ENCODE measurements at regions not wholly inside any gene's neighbourhood (a gene's known extent, or its start where the extent isn't known, plus 50 kb on each side); places are given as distances from the start of the nearest gene placed in this dataset.

- H3K4me3 ChIP-seq = no peak overlapping the region
These were observed 90.8 kb upstream of the SLC34A2 start for GRCh38 chr4:25564836-25565235.

GRCh38 chr4:25567253-25567652 lies 88.4 kb upstream of the SLC34A2 start:
- no peak overlapping the region for H3K27ac ChIP-seq
- no peak overlapping the region for H3K4me3 ChIP-seq

More at GRCh38 chr4:25564836-25565235, 90.8 kb upstream of the SLC34A2 start:
- H3K27ac ChIP-seq = no peak overlapping the region

- no peak overlapping the region for H3K4me3 ChIP-seq
- no peak overlapping the region for H3K27ac ChIP-seq
These were observed 85.9 kb upstream of the SLC34A2 start for GRCh38 chr4:25569716-25570115.

GRCh38 chr4:25575611-25576010 lies 80.0 kb upstream of the SLC34A2 start:
- Histone ChIP-seq H3K27ac (no peak overlapping the region), H3K4me3 (no peak overlapping the region)

DNA sequence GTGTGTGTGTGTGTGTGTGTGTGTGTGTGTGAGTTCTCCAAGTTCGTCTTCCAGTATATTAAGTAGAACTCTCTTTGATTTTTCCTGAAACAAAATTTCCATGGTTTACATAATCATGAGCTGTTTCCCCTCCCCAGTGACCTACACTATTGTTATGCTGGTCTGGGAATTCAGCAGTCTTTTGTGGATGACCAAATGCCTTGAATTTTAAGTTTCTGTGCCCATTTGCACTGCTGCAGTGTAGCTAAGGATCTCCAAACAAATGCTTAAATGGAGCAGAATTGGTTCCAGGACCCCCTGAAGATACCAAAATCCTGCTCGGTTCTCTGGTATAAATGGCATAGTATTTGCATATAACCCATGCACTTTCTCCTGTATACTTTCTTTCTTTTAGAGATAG lies 77.2 kb upstream of the SLC34A2 start:
- Histone ChIP-seq H3K4me3 (no peak overlapping the region), H3K27ac (no peak overlapping the region)

GRCh38 chr4:25580633-25581467 lies 74.8 kb upstream of the SLC34A2 start:
- no peak overlapping the region for H3K4me3 ChIP-seq
- no peak overlapping the region for H3K27ac ChIP-seq

GRCh38 chr4:25585901-25586523 lies 69.6 kb upstream of the SLC34A2 start:
- no peak overlapping the region for H3K27ac ChIP-seq
- no peak overlapping the region for H3K4me3 ChIP-seq

- Histone ChIP-seq H3K27ac (no peak overlapping the region), H3K4me3 (no peak overlapping the region)
These were observed 67.4 kb upstream of the SLC34A2 start for GRCh38 chr4:25588206-25588605.

DNA sequence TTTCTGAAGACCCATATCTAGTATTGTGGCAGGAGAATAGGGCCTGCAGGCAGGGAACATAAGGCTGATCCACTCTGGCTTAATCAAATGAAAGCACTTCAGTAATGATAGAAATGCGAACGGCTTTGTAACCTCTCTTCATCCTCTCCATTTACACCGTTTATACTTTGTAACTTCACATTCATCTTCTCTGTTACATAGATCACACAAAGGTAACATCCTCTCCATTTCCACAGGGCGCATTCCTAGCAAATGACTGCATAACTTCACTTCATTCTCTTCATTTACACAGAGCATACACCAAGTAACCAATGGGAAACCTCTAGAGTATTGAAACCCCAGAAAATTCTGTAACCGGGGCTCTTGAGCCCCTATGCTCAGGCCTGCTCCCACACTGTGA lies 65.5 kb upstream of the SLC34A2 start:
- no peak overlapping the region for H3K27ac ChIP-seq
- H3K4me3 ChIP-seq = no peak overlapping the region

DNA sequence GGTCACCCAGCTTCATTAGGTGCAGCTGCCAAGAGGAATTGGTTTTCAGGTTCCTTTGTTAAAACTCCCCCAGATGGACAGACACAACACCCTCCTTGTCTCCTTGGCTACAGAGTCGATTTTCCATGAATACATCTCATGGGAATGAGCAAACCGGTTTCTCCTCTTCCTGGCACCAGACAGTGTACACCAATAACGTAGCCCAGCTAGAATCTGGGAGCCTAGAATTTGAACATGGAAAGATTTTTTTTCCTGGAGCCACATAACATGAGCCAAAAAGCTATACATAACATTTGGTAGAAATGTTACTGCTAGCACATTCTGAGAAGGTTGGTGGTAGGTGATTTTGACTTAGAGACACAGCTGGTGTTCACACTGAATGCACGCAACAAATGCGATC lies 62.9 kb upstream of the SLC34A2 start:
- no peak overlapping the region for H3K27ac ChIP-seq
- H3K4me3 ChIP-seq = no peak overlapping the region
